ENCODE measurements at regions not wholly inside any gene's neighbourhood (a gene's known extent, or its start where the extent isn't known, plus 50 kb on each side); places are given as distances from the start of the nearest gene placed in this dataset.

- TF ChIP-seq, protein P1, sequence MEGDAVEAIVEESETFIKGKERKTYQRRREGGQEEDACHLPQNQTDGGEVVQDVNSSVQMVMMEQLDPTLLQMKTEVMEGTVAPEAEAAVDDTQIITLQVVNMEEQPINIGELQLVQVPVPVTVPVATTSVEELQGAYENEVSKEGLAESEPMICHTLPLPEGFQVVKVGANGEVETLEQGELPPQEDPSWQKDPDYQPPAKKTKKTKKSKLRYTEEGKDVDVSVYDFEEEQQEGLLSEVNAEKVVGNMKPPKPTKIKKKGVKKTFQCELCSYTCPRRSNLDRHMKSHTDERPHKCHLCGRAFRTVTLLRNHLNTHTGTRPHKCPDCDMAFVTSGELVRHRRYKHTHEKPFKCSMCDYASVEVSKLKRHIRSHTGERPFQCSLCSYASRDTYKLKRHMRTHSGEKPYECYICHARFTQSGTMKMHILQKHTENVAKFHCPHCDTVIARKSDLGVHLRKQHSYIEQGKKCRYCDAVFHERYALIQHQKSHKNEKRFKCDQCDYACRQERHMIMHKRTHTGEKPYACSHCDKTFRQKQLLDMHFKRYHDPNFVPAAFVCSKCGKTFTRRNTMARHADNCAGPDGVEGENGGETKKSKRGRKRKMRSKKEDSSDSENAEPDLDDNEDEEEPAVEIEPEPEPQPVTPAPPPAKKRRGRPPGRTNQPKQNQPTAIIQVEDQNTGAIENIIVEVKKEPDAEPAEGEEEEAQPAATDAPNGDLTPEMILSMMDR (conservative IDR thresholded peaks at IDR 0.05; ENCODE audit: low read length): no peak
- TF ChIP-seq EZH2phosphoT487 (IDR thresholded peaks at IDR 0.05; ENCODE audit: borderline replicate concordance, low read depth, low read length): no peak
These were observed 866.3 kb upstream of the SPRY2 start for GRCh38 chr13:81207231-81207630.
